ENCODE measurements at regions not wholly inside any gene's neighbourhood (a gene's known extent, or its start where the extent isn't known, plus 50 kb on each side); places are given as distances from the start of the nearest gene placed in this dataset.

- WGBS, 2 experiments (ENCODE audit: extremely low coverage in 1 of 2, insufficient coverage in 1 of 2, insufficient read length in 1 of 2, insufficient replicate concordance in 2 of 2, low coverage in 1 of 2, low lambda C conversion rate in 2 of 2, missing lambda C conversion rate in 1 of 2): 95% methylated on average over 3 of the region's 3 CpGs; no CpG with 5 or more reads in 1 of the 2 experiments
- Histone ChIP-seq H3K27ac (ENCODE audit: low read depth, low read length) (no peak overlapping the region), H3K79me1 (ENCODE audit: low read depth, low read length) (no peaks in the 10 kb centered on the region), H3K79me2 (ENCODE audit: control insufficient read depth in 1 of 2, insufficient read depth in 2 of 2, low read length in 2 of 2) (no peaks in the 10 kb centered on the region), H2BK5ac (ENCODE audit: low read depth, low read length) (no peak overlapping the region), H3K56ac (replicated peaks; ENCODE audit: insufficient read length, low read depth, low read length) (no peak overlapping the region), H2AFZ (ENCODE audit: low read length) (no peak overlapping the region), H3K23me2 (ENCODE audit: low read depth, low read length) (no peaks in the 10 kb centered on the region), H2BK20ac (ENCODE audit: low read length) (no peak overlapping the region), H4K5ac (ENCODE audit: insufficient read length, low read depth, low read length) (no peak overlapping the region), H3K36me3 (ENCODE audit: control insufficient read depth in 2 of 4, insufficient read depth in 4 of 4, low read length in 3 of 4) (no peaks in the 10 kb centered on the region), H3K14ac (ENCODE audit: insufficient read length) (no peak overlapping the region), H3K9ac (replicated peaks in 1 of 4; ENCODE audit: extremely low read depth in 1 of 4, low read depth in 3 of 4, low read length in 3 of 4) (no peak overlapping the region), H3K27me3 (replicated peaks in 1 of 4; ENCODE audit: control insufficient read depth in 3 of 4, extremely low read depth in 1 of 4, insufficient read depth in 3 of 4, low read length in 3 of 4) (no peaks in the 10 kb centered on the region), H3K4me3 (ENCODE audit: extremely low read depth in 1 of 4, insufficient read depth in 2 of 4, low read depth in 3 of 4, low read length in 4 of 4) (no peak overlapping the region), H2BK15ac (ENCODE audit: low read length) (no peak overlapping the region), H3K9me3 (ENCODE audit: insufficient read depth in 2 of 2, low read depth in 1 of 2, low read length in 1 of 2) (no peaks in the 10 kb centered on the region), H4K20me1 (replicated peaks in 1 of 2; ENCODE audit: control insufficient read depth in 1 of 2, insufficient read depth in 2 of 2, low read length in 2 of 2) (no peaks in the 10 kb centered on the region), H2BK12ac (ENCODE audit: low read depth, low read length) (no peak overlapping the region), H2BK120ac (replicated peaks; ENCODE audit: low read depth, low read length) (no peak overlapping the region), H3K23ac (ENCODE audit: insufficient read length) (no peak overlapping the region), H3K4me1 (replicated peaks in 1 of 4; ENCODE audit: control insufficient read depth in 3 of 4, insufficient read depth in 4 of 4, low read length in 3 of 4) (peaks cover 0 to 6% (median 0%) of the 10 kb centered on the region in 4 experiments; a peak in 2 of 7 replicates), H3K4ac (replicated peaks; ENCODE audit: insufficient read length, low read depth, low read length) (no peak overlapping the region), H2AK5ac (ENCODE audit: low read depth, low read length) (no peak overlapping the region), H3K4me2 (ENCODE audit: insufficient read depth in 1 of 2, low read depth in 2 of 2, low read length in 2 of 2) (no peak overlapping the region), H4K91ac (replicated peaks; ENCODE audit: insufficient read length, low read length) (no peak overlapping the region), H3K18ac (ENCODE audit: extremely low read depth, low read length) (no peak overlapping the region), H4K8ac (ENCODE audit: extremely low read depth, insufficient read depth, low read length) (no peak overlapping the region)
- TF ChIP-seq MAFK (IDR thresholded peaks at IDR 0.05; ENCODE audit: low read depth, low read length) (no peak), BCL11A (IDR thresholded peaks at IDR 0.05; ENCODE audit: low read depth in 2 of 2, low read length in 2 of 2) (no peak), GABPA (IDR thresholded peaks at IDR 0.05; ENCODE audit: borderline replicate concordance, insufficient read depth, low read length) (no peak), CBX8 (IDR thresholded peaks at IDR 0.05; ENCODE audit: borderline replicate concordance, low read depth, low read length) (no peak), CREB1 (IDR thresholded peaks at IDR 0.05) (no peak)
- ChIA-PET CTCF (ENCODE audit: partially characterized antibody) (interaction anchor here (0.6 kb wide), 1 partner anchor 292 kb away, joined by 3 read pairs; no protein-coding TSS in a partner anchor), POLR2A (ENCODE audit: partially characterized antibody) (no interaction called here)
- DNase-seq (ENCODE audit: low read depth in 1 of 2, low spot score in 2 of 2) (no peak), FAIRE-seq (no peak)
These were observed 247.1 kb downstream of the MYCN start for GRCh38 chr2:16187482-16187817.

Measured in H1 (cell line).